ENCODE measurements at regions not wholly inside any gene's neighbourhood (a gene's known extent, or its start where the extent isn't known, plus 50 kb on each side); places are given as distances from the start of the nearest gene placed in this dataset.
"Not testable (repeated sequence)": the region's sequence is repeated elsewhere in the genome, so short reads cannot be mapped to it uniquely, and the experiment has no call there.

- H3K4me1 ChIP-seq: no peaks in the 10 kb centered on the region
- no peaks in the 10 kb centered on the region for H3K27me3 ChIP-seq
- H3K27ac ChIP-seq: no peak overlapping the region
- no peak overlapping the region for H3K4me3 ChIP-seq
- H3K9me3 ChIP-seq: no peaks in the 10 kb centered on the region
- H3K36me3 ChIP-seq: no peaks in the 10 kb centered on the region
- no peak for TF ChIP-seq EP300 (IDR thresholded peaks at IDR 0.05)
- no peak for TF ChIP-seq POLR2A (IDR thresholded peaks at IDR 0.05)
- no peak for TF ChIP-seq CTCF (IDR thresholded peaks at IDR 0.05)
- no peak for TF ChIP-seq POLR2AphosphoS5 (IDR thresholded peaks at IDR 0.05)
- DNase-seq (ENCODE audit: low spot score in 2 of 2): no peak
These were observed 540.3 kb downstream of the HINT1 start for GRCh38 chr5:130624805-130625204.

GRCh38 chr5:130616161-130616560 lies 548.9 kb downstream of the HINT1 start:
- WGBS: 65% methylated on average over 2 of the region's 2 CpGs
- TF ChIP-seq POLR2AphosphoS5 (IDR thresholded peaks at IDR 0.05) (no peak), EP300 (IDR thresholded peaks at IDR 0.05) (no peak), POLR2A (IDR thresholded peaks at IDR 0.05) (no peak), CTCF (IDR thresholded peaks at IDR 0.05) (no peak)

GRCh38 chr5:130605234-130605633 lies 559.8 kb downstream of the HINT1 start:
- no peak overlapping the region for H3K4me3 ChIP-seq
- H3K4me1 ChIP-seq: no peaks in the 10 kb centered on the region
- no peaks in the 10 kb centered on the region for H3K27me3 ChIP-seq
- DNase-seq (ENCODE audit: low spot score in 2 of 2): no peak
- H3K27ac ChIP-seq: no peak overlapping the region
- TF ChIP-seq CTCF (IDR thresholded peaks at IDR 0.05) (no peak), POLR2A (IDR thresholded peaks at IDR 0.05) (no peak)
- no peaks in the 10 kb centered on the region for H3K9me3 ChIP-seq
- H3K36me3 ChIP-seq: no peaks in the 10 kb centered on the region

More at GRCh38 chr5:130616161-130616560, 548.9 kb downstream of the HINT1 start:
- no peaks in the 10 kb centered on the region for H3K9me3 ChIP-seq
- no peak overlapping the region for H3K27ac ChIP-seq
- H3K36me3 ChIP-seq: no peaks in the 10 kb centered on the region
- no peaks in the 10 kb centered on the region for H3K27me3 ChIP-seq
- no peak for DNase-seq (ENCODE audit: low spot score in 2 of 2)
- no peaks in the 10 kb centered on the region for H3K4me1 ChIP-seq
- no peak overlapping the region for H3K4me3 ChIP-seq

GRCh38 chr5:130596647-130597046 lies 568.4 kb downstream of the HINT1 start:
- H3K27ac ChIP-seq; H3K27me3 ChIP-seq; DNase-seq (ENCODE audit: low spot score in 2 of 2); H3K36me3 ChIP-seq; H3K4me3 ChIP-seq; H3K4me1 ChIP-seq; H3K9me3 ChIP-seq: not testable (repeated sequence)
- 97% methylated on average over 25 of the region's 25 CpGs for WGBS

GRCh38 chr5:130580264-130580663 lies 584.8 kb downstream of the HINT1 start:
- Histone ChIP-seq H3K27me3 (no peaks in the 10 kb centered on the region), H3K4me3 (no peak overlapping the region), H3K36me3 (no peaks in the 10 kb centered on the region), H3K9me3 (no peaks in the 10 kb centered on the region), H3K27ac (no peak overlapping the region), H3K4me1 (no peaks in the 10 kb centered on the region)
- no peak for DNase-seq (ENCODE audit: low spot score in 2 of 2)
- TF ChIP-seq CTCF (IDR thresholded peaks at IDR 0.05) (no peak), POLR2AphosphoS5 (IDR thresholded peaks at IDR 0.05) (no peak), EP300 (IDR thresholded peaks at IDR 0.05) (no peak), POLR2A (IDR thresholded peaks at IDR 0.05) (no peak)
- WGBS: 75% methylated on average over 2 of the region's 2 CpGs

- no peaks in the 10 kb centered on the region for H3K9me3 ChIP-seq
- H3K4me3 ChIP-seq: no peak overlapping the region
- no peak for DNase-seq (ENCODE audit: low spot score in 2 of 2)
- TF ChIP-seq CTCF (IDR thresholded peaks at IDR 0.05) (no peak), POLR2AphosphoS5 (IDR thresholded peaks at IDR 0.05) (no peak), EP300 (IDR thresholded peaks at IDR 0.05) (no peak), POLR2A (IDR thresholded peaks at IDR 0.05) (no peak)
- no peaks in the 10 kb centered on the region for H3K36me3 ChIP-seq
- no peaks in the 10 kb centered on the region for H3K27me3 ChIP-seq
- H3K4me1 ChIP-seq: no peaks in the 10 kb centered on the region
- H3K27ac ChIP-seq: no peak overlapping the region
These were observed 586.7 kb downstream of the HINT1 start for GRCh38 chr5:130578354-130578753.
